ENCODE measurements at regions not wholly inside any gene's neighbourhood (a gene's known extent, or its start where the extent isn't known, plus 50 kb on each side); places are given as distances from the start of the nearest gene placed in this dataset.

GRCh38 chr1:185581961-185582725 lies 152.0 kb upstream of the HMCN1 start:
- TF ChIP-seq, protein P1, sequence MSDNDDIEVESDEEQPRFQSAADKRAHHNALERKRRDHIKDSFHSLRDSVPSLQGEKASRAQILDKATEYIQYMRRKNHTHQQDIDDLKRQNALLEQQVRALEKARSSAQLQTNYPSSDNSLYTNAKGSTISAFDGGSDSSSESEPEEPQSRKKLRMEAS (IDR thresholded peaks at IDR 0.05): no peak
- TF ChIP-seq POLR2A (IDR thresholded peaks at IDR 0.05; ENCODE audit: low read length) (no peak), EP300 (IDR thresholded peaks at IDR 0.05) (no peak), MAFK (IDR thresholded peaks at IDR 0.05; ENCODE audit: partially characterized antibody) (no peak)
